CD4-positive, alpha-beta T cell treated with Interleukin-17A for 4 hours (primary cell): ENCODE measurements at regions not wholly inside any gene's neighbourhood (a gene's known extent, or its start where the extent isn't known, plus 50 kb on each side); places are given as distances from the start of the nearest gene placed in this dataset.
"Not testable (repeated sequence)": the region's sequence is repeated elsewhere in the genome, so short reads cannot be mapped to it uniquely, and the experiment has no call there.

Experiments used
- DNase-seq: peaks from one replicate; pipeline ENCODE4 v3.0.0-alpha.2; 2020; ENCODE audit warnings: mixed read lengths

DNA sequence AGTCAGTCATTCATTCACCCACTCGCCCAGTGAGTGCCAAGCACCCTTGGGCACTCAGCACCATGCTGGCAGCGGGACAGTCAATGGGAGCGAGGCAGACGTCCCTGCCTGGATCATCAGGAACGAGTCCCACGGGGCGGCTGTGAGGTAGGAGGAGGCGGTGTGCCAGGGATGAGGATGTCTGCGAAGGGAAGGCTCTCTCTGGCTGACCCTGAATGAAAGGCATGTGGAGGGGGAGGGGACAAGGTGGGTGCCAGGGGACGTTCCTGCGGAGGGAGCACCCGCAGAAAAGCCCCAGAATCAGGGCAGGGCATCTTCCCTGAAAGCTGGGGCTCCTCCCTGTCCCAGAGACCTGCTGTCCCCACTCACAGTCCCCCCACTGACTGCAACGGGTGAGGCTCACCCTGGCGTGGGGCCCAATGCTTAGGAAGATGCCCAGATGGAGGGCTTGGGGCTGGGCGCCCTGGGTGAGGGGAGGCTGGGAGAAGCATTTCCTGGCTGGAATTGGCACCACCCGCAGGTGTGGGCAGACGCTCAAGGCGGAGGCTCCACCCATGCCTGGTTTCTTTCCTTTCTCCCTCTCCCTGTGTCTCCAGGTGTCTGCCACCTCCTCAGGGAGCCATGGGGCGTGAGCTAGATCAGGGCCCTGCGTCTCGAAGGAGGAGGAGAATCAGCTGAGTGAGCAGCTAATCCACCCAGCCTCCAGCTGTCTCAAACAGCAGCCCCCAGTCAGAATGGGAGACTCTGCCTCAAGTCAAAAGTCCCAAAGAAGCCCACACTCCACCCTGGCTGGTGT, 179.0 kb upstream of the PPP1R26 start:
- no peak for DNase-seq

DNA sequence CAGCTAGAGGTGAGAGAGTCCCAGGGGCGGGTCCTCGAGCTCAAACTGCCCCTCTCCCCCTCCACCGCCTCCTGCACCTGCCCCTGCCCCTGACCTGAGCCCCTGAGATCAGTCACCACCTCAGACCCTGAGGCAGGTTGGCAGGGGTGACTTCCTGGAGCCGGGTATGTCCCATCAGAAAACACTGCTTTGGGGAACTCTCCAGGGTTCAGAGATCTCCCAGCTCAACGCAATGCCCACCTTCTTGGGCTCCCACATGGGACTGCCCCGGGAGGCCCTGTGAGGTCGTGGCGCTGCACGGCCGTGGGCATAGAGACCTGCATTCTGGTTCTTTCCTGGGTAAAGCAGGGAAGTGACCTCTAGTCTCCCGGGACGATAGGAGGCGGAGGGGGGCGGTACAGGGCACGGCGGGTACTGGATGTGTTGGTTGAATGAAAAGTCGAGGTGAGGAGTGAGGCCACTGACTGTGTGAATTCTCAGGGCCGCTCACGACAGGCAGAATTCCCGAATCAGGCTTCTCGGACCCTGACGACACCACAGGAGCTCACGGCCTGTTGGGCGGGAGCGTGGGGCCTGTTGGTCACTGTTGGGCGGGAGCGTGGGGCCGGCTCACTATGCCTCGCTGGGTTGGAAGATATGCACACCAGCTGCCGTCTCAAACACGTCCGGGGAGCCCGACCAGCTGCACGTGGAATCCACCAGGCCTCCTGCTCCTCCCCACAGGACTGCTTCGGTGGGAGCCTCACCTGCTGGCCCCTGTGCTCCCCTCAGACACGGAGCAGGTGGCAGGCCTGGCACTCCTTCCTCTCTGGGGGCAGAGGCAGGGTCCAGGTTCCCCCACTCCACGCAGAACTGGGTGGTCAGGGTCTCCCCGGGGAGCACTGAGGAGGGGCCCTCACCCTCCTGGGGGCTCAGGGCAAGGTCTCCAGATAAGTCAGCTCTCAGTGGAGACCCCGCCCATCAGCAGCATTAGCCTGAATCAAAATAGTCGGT, 178.0 kb upstream of the PPP1R26 start:
- DNase-seq, result no peak

DNA sequence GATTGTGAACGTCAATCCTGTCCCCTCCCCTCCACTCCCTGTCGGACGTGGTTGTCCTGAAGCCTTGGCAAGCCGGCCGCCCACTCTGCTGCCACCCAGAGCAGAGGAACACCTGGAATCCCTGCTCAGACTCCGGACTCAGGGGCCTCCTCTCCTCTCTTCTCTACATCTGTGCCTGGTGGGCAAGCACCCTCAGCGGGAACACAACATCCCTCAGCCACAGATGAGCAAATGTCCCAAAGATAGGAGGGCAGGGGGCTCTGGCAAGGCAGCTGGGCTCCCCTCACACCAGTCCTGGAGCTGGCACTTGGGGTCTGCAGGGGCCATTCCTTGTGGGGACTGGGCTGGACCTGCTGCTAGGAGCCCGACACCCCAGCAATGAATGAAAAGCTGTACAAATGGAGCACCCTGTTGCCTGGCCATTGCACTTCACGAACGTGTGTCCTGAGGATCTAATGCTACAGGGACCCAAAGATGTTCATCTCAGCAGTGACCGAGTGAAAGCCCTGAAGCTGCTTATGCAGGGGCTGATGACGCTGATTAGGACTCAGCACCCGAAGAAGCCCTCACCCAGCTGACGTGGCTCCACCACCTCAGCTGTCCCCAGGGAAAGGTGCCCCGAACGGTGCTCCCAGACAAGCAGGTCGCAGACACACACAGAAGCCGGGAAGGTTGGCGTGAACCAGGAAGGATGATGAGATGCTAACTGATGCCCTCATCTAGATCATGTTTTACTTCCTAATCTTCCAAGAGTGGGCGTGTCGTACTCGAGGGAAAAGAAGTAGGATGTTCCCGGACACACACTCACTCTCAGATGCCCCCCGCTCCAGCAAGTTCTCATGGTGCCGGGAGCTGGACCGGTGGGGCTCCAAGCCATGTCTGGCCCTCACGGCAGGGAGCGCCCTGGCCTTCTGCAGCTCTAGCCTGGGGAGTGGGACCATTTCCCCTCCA, 177.0 kb upstream of the PPP1R26 start:
- no peak for DNase-seq

DNA sequence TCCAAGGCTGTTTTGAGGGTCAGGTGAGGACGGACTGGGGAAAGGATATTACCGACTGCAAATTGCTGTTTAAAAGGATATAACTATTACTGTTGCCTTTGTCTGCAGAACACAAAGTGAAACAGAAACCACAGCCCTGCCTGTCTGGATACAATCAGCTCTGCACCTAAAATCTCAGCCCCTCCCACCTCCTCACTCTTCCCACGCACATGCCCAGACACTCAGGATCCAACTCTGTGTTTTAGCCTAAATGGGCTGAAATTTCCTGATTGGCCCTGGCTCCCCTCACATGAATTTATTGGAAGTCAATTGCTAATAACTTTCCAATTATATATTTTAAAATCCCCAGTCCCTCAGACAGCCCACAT, 176.3 kb upstream of the PPP1R26 start:
- no peak for DNase-seq

DNA sequence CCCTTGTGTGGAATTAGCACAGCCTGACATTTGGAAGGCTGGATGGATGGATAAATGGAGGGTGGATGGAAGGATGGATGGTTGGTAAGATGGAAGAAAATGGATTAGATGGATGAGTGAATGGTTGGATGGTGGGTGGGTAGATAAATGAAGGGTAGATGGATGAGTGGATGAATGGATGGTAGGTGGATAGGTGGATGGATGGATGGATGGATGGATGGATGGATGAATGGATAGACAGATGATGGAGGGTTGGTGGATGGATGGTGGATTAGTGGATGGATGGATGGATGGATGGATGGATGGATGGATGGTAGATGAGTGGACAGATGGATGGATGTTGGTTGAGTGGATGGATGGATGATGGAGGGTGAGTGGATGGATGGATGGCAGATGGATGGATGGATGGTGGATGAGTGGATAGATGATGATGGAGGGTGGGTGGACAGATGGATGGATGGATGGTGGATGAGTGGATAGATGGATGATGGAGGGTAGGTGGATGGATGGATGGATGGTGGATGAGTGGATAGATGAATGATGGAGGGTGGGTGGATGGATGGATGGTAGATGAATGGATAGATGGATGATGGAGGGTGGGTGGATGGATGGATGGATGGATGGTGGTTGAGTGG, 175.6 kb upstream of the PPP1R26 start:
- DNase-seq, result no peak

DNA sequence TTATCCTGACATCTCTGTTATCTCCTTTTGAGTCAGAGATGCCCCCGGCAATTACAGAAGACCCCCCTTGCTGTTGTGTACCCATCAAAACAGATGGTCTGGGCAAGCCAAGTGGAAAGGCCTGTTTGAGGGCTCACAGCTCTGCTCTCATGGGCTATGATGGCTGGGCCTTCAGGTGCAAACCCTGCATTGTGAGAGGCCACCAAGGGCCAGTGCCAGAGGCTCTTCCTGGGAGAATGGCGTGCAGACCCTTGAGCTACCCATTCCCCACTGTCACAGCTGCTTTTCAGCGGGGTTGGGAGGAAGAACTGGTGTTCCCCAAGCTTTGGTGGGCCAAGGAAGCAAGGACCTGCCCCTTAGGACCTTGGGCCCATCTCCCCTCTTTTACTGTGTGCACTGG, 174.7 kb upstream of the PPP1R26 start:
- DNase-seq, result no peak

DNA sequence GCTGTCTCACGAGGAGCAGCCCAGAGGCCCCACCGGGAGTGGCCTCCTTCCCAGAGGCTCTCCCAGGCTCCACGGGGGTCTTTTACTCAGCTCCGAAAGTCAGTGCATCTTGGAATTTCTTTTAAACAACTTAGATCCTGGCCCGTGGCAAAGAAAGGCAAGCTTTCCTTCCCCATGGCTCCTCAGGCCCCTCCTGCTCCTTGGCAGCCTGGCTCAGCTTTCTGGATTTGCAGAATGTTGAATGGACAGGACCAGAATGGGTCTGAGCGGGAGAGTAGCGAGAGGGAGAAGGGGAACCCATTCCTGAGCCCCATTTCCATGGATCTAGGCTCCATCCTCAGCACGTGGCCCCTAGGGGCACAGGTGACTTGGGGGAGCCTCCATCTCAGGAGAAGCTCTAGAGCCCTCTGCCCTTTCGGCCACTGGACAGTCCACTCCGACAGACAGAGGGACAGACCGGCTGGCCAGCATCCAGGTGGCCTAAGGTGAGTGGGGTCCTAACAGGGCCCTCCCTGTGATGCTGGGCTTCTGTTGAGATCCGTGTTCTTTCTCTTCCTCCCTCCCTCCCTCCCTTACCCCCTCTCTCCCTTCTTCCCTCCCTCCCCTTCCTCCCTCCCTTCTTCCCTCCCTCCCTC, 173.9 kb upstream of the PPP1R26 start:
- DNase-seq, result no peak

DNA sequence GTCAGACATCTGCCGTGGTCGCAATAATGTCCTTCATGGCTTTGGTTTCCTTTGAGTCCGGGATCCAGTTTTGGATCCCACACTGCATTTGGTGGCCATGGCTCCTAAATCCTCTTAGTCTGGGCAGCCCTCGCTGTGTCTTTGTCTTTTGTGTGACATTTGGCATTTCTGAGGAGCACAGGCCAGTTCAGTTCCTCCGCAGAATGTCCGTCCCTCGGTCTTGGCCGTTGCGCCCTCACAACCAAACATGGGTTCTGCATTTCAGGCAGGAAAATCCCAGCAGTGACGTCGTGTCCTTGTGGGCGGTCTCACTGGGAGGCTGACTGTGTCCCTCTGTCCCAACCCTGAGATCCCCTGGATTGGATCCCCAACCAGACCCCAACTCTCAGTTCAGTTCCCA, 172.9 kb upstream of the PPP1R26 start:
- DNase-seq, result no peak

DNA sequence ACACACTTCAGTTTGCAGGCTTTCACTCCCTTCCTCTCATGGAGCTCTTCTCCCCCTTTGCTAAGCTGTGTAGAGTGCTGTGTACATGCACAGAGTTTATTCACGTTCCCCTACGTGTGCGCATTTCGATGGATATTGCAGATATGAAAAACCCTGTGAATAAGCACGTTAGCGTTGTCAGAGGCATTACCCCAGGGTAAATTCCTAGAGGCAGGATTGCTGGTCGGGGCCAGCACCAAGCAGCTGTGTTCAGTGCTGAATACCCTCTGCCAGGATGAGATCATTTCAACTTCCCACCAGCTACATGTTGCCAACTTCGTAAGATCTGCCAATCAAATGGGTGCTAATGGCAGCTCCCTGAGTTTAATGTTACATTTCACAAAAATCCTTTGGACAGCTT, 172.3 kb upstream of the PPP1R26 start:
- no peak for DNase-seq

DNA sequence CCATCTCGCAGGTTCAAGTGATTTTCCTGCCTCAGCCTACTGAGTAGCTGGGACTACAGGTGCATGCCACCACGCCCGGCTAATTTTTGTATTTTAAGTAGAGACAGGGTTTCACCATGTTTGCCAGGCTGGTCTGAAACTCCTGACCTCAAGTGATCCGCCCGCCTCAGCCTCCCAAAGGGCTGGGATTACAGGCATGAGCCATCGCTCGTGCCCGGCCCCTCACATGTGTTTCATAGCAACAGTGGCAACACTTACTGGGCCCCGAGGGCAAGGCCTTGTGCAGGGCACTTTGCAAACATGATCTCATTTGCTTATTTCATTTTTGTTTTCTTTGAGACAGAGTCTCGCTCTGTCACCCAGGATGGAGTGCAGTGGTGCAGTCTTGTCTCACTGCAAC, 171.7 kb upstream of the PPP1R26 start:
- not testable (repeated sequence) for DNase-seq

DNA sequence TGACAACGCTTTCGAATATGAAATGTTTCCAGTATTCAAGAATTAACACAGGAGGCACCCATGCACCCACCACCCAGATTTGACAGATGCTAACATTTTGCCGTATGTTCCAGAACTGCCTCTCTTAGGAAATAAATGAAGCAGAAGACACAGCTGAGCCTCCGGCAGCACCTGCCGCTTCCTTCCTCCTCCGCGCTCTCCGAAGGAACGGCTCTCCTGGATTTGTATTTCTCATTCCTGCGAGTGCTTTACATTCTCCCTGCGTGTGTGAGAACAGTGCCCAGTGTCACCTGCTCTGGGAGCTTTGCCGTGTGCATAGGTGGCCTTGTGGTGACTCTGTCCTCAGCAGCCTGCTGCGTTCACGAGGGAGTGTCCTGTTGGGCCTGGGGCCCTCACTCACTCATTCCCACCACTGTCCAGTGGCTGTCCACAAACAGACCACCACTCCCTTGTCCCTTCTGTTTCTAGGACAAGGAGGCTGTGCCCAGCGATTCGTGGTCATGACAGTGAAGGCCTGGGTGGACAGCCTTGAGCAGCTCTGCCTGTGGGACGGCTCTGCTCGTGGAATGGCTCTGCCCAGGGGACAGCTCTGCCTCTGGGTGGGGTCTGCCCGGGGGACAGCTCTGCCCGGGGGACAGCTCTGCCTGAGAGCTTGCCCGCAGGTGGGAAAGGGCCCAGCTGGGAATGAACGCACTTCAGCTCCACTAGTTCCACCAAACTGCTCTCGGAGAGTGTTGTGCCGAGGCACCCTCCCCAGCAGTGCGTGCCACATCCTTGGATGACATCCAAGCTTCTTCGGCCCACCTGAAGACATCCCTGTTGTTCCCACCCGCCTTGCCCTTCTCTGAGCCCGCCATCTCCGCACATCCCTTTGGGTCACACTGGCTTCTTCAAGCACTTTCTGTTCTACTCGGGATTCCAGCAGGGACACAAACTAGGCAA, 170.5 kb upstream of the PPP1R26 start:
- no peak for DNase-seq

DNA sequence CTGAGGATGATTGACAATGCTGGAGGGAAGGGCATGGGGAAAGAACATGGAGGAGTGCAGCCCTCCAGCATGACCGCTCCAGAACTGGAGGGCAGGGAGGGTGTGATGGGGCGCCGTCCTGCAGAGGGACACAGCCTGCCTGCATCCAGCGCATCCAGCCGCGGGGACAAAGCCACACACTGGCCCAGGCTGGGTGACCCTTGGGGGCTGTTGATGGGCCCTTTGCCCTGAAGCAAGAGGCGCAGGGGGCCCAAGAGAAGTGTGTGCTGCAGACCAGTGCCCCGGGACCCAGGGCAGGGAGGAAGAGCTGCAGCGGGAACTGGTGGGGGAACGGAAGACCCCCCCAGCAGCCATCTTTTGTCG, 169.8 kb upstream of the PPP1R26 start:
- no peak for DNase-seq

DNA sequence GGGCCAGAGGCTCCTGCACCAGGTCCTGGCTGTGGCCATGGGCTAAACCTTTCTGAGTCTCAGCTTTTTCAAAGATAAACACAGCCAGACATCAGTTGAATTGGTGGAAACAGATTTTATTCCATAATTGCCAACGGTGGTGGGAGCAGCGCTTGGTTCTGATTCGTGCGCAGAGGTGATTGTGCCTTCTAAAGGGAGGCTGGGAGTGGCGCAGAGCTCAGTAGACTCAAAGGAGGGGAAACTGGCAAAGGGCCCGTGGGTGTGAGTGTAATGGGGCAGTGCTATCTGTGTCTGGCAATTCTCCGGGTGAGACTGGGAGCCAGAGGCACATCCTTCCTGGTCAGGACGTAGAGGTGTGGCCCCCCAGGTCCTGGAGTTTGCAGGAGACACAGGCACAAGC, 169.4 kb upstream of the PPP1R26 start:
- DNase-seq, result no peak

DNA sequence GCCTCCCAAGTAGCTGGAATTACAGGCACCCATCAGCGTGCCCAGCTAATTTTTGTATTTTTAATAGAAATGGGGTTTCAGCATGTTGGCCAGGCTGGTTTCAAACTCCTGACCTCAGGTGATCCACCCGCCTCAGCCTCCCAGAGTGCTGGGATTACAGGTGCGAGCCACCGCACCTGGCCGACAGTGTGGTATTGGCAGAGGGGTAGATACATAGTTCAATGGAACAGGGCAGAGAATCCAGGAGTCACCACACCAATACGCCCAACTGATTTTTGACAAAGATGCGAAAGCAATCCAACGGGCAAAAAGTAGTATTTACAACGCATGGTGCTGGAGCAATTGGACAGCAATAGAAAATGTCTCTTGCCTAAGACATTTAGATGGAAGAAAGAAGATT, 164.0 kb upstream of the PPP1R26 start:
- DNase-seq, result no peak

DNA sequence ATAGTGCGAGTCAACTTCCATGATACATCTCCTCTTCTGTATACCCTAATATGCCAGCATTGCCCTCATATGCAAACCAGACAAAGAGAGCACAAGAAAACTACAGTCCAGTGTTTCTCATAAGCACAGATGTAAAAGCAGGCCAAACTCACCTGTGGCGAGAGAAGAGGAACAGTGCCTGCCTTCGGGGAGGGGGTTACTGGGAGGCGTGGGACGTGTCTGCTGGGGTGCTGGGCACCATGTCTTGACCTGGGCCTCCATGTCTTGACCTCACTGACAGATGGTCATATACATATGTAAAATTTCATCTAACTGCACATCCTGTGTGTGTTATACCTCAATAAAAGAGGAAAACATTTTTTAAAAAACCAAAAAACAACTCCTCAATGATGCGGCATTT, 159.3 kb upstream of the PPP1R26 start:
- DNase-seq, result no peak

DNA sequence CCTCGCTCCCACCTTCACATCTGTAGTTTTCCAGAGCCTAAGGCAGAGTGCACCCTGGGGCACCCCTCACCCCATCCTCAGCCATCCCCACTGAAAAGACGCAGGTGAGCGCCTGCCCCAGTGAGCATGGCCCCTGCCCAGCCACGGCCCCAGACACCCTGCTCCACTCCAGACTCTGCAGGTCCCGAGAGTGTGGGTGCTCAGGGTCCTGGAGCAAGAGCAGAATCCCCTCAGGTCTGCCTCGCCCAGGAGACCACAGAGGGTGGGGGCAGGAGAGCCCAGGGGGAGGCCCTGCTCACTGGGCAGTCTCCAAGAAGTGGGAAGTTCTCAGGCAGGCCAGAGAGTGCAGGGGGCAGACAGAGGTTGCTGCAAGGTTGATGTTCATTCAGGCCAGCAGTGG, 158.6 kb upstream of the PPP1R26 start:
- DNase-seq, result no peak

DNA sequence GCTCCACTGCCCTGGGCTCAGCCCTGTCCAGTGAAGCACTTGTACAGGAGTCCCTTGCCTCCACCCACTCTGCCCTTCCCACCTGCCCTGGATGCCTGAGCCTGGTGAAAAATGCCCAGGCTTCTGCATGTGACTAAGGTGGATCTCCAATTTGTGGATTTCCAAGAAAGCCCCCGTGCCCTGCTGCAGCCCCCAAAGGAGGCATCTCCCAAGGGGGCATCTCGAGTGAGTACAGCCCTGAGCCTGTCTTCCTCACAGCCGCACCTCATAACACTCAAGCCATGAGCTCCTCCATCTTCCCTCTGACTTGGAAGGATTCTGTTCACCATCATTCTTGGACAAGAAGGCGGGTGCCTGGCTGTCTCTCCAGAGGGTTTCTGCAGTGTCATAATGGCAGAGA, 158.0 kb upstream of the PPP1R26 start:
- no peak for DNase-seq

DNA sequence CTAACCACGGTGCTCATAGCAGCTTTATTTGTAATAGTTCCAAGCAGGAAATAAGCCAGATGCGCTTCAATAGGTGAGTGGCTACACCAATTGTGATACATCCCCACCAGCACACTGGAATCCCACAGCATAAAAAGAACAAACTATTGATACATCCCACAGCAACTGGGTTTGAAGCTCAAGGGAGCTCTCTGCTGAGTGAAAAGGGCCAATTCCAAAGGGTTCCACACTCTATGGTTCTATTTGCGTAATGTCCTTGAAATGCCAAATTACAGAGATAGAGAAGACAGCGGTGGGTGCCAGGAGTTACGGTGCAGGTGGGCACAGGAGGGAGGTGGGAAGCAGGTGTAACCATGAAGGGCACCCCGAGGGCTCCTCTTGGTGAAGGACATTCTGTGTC, 155.3 kb upstream of the PPP1R26 start:
- DNase-seq, result no peak

DNA sequence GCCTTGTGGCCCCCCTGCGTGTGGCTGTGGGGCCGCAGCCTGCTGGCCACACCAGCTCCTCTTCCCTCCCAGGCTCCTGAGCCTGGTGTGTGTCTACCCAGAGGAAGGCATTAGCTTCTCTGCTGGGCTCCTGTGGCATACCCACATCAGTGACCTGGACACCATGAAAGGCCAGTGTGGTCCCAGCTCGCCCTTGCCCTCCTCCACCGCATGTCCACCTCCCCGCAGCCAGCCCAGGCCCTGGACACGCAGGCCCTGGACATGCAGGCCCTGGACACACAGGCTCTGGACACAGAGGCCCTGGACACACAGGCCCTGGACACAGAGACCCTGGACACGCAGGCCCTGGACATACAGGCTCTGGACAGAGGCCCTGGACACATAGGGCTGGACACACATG, 153.4 kb upstream of the PPP1R26 start:
- DNase-seq, result no peak

DNA sequence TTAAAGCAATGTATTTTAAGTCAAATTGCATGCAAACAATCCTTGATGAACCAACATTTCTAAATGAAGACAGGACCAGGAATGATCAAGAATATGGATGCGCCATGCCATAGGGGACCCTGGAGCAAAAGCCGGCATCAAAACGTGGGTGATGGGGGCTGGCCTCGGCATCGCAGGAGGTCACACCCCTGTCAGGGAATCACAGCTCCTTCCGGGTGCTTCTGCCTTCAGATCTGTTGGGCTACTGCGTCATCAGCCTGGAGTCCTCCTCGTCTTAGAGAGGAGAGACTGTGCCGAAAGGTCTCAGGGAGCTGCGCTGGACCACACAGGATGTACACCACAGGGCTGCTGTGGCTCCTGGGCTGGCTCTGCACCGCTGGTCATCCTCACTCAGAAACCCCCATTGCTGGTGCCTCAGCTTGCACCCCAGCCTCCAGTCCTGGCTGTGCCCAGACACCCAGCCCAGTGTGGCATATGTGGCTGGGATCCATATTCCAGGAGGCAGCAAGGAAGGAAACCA, 152.9 kb upstream of the PPP1R26 start:
- DNase-seq, result no peak
